K562 (cell line): ENCODE measurements at regions not wholly inside any gene's neighbourhood (a gene's known extent, or its start where the extent isn't known, plus 50 kb on each side); places are given as distances from the start of the nearest gene placed in this dataset.

Experiments
- ATAC-seq: fragments of 200-7000 bp; cut with Tn5 transposase; 3 replicates; pipeline ENCODE4 v1.9.1; 2020; ENCODE audit warnings: moderate library complexity
- BruUV-seq: library from RNA; stranded (reverse); fragments of 400-500 nt; replicated peaks from 2 replicates; lab custom pipeline; 2021; lab: Mats Ljungman, UMichigan
- CTCF ChIA-PET: fragments of 300-600 bp; formaldehyde crosslinking; extraction: SDS; loops from one replicate; lab custom pipeline; 2021; ENCODE audit warnings: low intra/inter-chr PET ratio; lab: Yijun Ruan, JAX
- POLR2A ChIA-PET: fragments of 300-600, 350-650 bp; sonication (Branson Sonifier 250); formaldehyde crosslinking; extraction: SDS; loops from one replicate; lab custom pipeline; 2021; ENCODE audit warnings: antibody characterized with exemption, inconsistent platforms; lab: Yijun Ruan, JAX
- DNase-seq, 4 experiments: peaks; one replicate each; pipeline versions ENCODE4 v3.0.0 to v3.0.0-alpha.2; 2011 to 2018; ENCODE audit warnings: low spot score in 3 of 4, mixed read lengths in 3 of 4; ENCODE audit errors: extremely low read depth in 1 of 4
- FAIRE-seq: peaks from 2 replicates; lab custom pipeline; 2011; peaks lifted over from hg19 to GRCh38; lab: Jason Lieb, UNC
- H2AFZ ChIP-seq: 2 replicates; pipeline ENCODE4 v1.6.0; 2011; ENCODE audit warnings: low read depth, low read length, control low read depth, inconsistent platforms
- H3K27ac ChIP-seq: fragments of 200-600 bp; 3 replicates; pipeline ENCODE4 v1.8.0; 2011; ENCODE audit warnings: low read depth, mild to moderate bottlenecking, control low read depth, inconsistent platforms, low read length, moderate library complexity, mixed read lengths; ENCODE audit errors: extremely low read depth
- H3K27me3 ChIP-seq, 2 experiments: fragments of 300-600 bp in 1 of 2; 2 replicates in 1 of 2; 3 replicates in 1 of 2; pipeline versions ENCODE4 v1.6.0 to v1.8.0; 2011; ENCODE audit warnings: inconsistent platforms in 2 of 2, low read length in 2 of 2, mild to moderate bottlenecking in 1 of 2, mixed read lengths in 1 of 2, moderate library complexity in 1 of 2; ENCODE audit not compliant: control insufficient read depth in 2 of 2, insufficient read depth in 2 of 2
- H3K36me3 ChIP-seq: fragments of 300-600 bp; 3 replicates; pipeline ENCODE4 v1.8.0; 2011; ENCODE audit warnings: mild to moderate bottlenecking, low read length, inconsistent platforms; ENCODE audit not compliant: control insufficient read depth, insufficient read depth
- H3K4me1 ChIP-seq, 2 experiments: fragments of 200-600 bp in 1 of 2; replicated peaks in 1 of 2; 2 replicates in 1 of 2; 3 replicates in 1 of 2; pipeline versions ENCODE4 v1.5.1 to v1.8.0; 2011; ENCODE audit warnings: inconsistent platforms in 2 of 2, low read length in 2 of 2, mild to moderate bottlenecking in 1 of 2, mixed read lengths in 1 of 2, moderate library complexity in 1 of 2; ENCODE audit not compliant: control insufficient read depth in 2 of 2, insufficient read depth in 2 of 2
- H3K4me2 ChIP-seq: 2 replicates; pipeline ENCODE4 v1.6.1; 2011; ENCODE audit warnings: low read length, control low read depth, inconsistent platforms, mixed read lengths; ENCODE audit not compliant: insufficient read depth
- H3K4me3 ChIP-seq: fragments of 200-600 bp; sonication (generic), shearing (Covaris generic); 2 replicates; pipeline ENCODE4 v1.5.1; 2016; ENCODE audit warnings: control low read depth, inconsistent platforms
- H3K79me2 ChIP-seq: fragments of 200-600 bp; 3 replicates; pipeline ENCODE4 v1.8.0; 2011; ENCODE audit warnings: low read length, inconsistent platforms; ENCODE audit not compliant: control insufficient read depth, insufficient read depth
- H3K9ac ChIP-seq, 2 experiments: 2 replicates each; pipeline versions ENCODE4 v1.6.0 to v1.6.1; 2011; ENCODE audit warnings: low read depth in 2 of 2, low read length in 2 of 2, control low read depth in 1 of 2, inconsistent platforms in 1 of 2, mild to moderate bottlenecking in 1 of 2, mixed read lengths in 1 of 2; ENCODE audit not compliant: insufficient read depth in 1 of 2
- H3K9me1 ChIP-seq: one replicate; pipeline ENCODE4 v1.6.0; 2011; ENCODE audit warnings: inconsistent platforms, mild to moderate bottlenecking, low read length, moderate library complexity; ENCODE audit not compliant: control insufficient read depth, insufficient read depth
- H3K9me3 ChIP-seq: replicated peaks from 2 replicates; pipeline ENCODE4 v1.5.1; 2011; ENCODE audit warnings: low read depth, low read length, inconsistent platforms; ENCODE audit not compliant: control insufficient read depth, insufficient read depth
- H4K20me1 ChIP-seq: replicated peaks from 2 replicates; pipeline ENCODE4 v1.6.1; 2011; ENCODE audit warnings: low read length, inconsistent platforms, mixed read lengths; ENCODE audit not compliant: control insufficient read depth, insufficient read depth
- CTCF ChIP-seq, 3 experiments: IDR thresholded peaks in 2 of 3; conservative IDR thresholded peaks in 1 of 3; 2 replicates each; pipeline ENCODE4 v1.5.1; 2011 to 2012; ENCODE audit warnings: low read length in 3 of 3, mild to moderate bottlenecking in 3 of 3, control low read depth in 2 of 3, improper control_type of control experiment in 1 of 3, inconsistent platforms in 1 of 3, low read depth in 1 of 3, mixed read lengths in 1 of 3, moderate library complexity in 1 of 3; ENCODE audit not compliant: insufficient read depth in 2 of 3
- DMBX1 ChIP-seq: fragments of 250-450 bp; sonication (Bioruptor Pico); IDR thresholded peaks from 2 replicates; pipeline ENCODE4 v1.8.0; 2022; ENCODE audit warnings: inconsistent platforms, mild to moderate bottlenecking, moderate library complexity, borderline replicate concordance
- KLF6 ChIP-seq: fragments of 250-450 bp; sonication (Bioruptor Pico); IDR thresholded peaks from 2 replicates; pipeline ENCODE4 v1.4.0; 2020; ENCODE audit warnings: mild to moderate bottlenecking, moderate library complexity, borderline replicate concordance
- RAD21 ChIP-seq, 2 experiments: fragments of 250-450 bp in 1 of 2; fragments of 450-650 bp in 1 of 2; sonication (Bioruptor Pico) in 1 of 2; formaldehyde crosslinking in 1 of 2; IDR thresholded peaks in 1 of 2; conservative IDR thresholded peaks in 1 of 2; 2 replicates each; pipeline versions ENCODE4 v1.4.0 to v1.8.0; 2020 to 2022; ENCODE audit warnings: mild to moderate bottlenecking in 2 of 2, moderate library complexity in 1 of 2
- ZNF316 ChIP-seq: fragments of 450-650 bp; IDR thresholded peaks from 2 replicates; pipeline ENCODE4 v1.6.1; 2016
- ZNF668 ChIP-seq: fragments of 250-450 bp; sonication (Bioruptor Pico); IDR thresholded peaks from 2 replicates; pipeline ENCODE4 v1.8.0; 2022; ENCODE audit warnings: mild to moderate bottlenecking, inconsistent platforms
- ZZZ3 ChIP-seq: fragments of 450-650 bp; IDR thresholded peaks from 2 replicates; pipeline ENCODE4 v1.6.1; 2016; ENCODE audit warnings: antibody characterized with exemption, mild to moderate bottlenecking, moderate library complexity
- WGBS: fragments of 100-300 bp; shearing (Covaris generic); methylation state at CpG from one replicate; pipeline ENCODE4 v1.1.6; 2016; ENCODE audit warnings: low coverage, mixed read lengths; ENCODE audit not compliant: insufficient coverage; ENCODE audit errors: missing lambda C conversion rate; 5-methylcytosine and 5-hydroxymethylcytosine counted together
- in situ Hi-C: fragments of 300-500 bp; cut with MboI; formaldehyde crosslinking; loops from 4 replicates; pipeline ENCODE4 v1.15.0; 2018; ENCODE audit warnings: inconsistent platforms, mixed read lengths
- intact Hi-C: fragments of 100-400 bp; cut with micrococcal nuclease; formaldehyde crosslinking; loops from 2 replicates; pipeline ENCODE4 v1.14.2; 2022
- TF ChIP-seq, protein P1 (sequence below), 2 experiments: fragments of 450-650 bp; formaldehyde crosslinking in 1 of 2; IDR thresholded peaks; 2 replicates each; pipeline versions ENCODE4 v1.4.0 to v1.6.1; 2014 to 2020; ENCODE audit warnings: mild to moderate bottlenecking in 2 of 2, borderline replicate concordance in 1 of 2, low read depth in 1 of 2

GRCh38 chr2:175630280-175631244 is 371.5 kb downstream of the LNPK start:
- no TSS peak for BruUV-seq
- POLR2A ChIA-PET = interaction anchor here (0.6 kb wide), 1 partner anchor 188 kb away, joined by 3 read pairs; no protein-coding TSS in a partner anchor
- DNase-seq = peak in 2 of 4 experiments; percentile 3 to 11
- FAIRE-seq = no peak
- H2AFZ ChIP-seq = no peak overlapping the region
- intact Hi-C loops = no loop called here
- no peaks in the 10 kb centered on the region for H3K9me3 ChIP-seq
- CTCF ChIA-PET = no interaction called here
- no peaks in the 10 kb centered on the region for H3K9me1 ChIP-seq
- WGBS = under 1% methylated on average over 15 of the region's 15 CpGs
- no peak overlapping the region for H3K4me3 ChIP-seq
- no peaks in the 10 kb centered on the region for H4K20me1 ChIP-seq
- H3K79me2 ChIP-seq = no peaks in the 10 kb centered on the region
- peaks cover 0 to 4% of the 10 kb centered on the region in 2 experiments; a peak in 2 of 5 replicates for H3K27me3 ChIP-seq
- ATAC-seq = peak; percentile 66
- H3K4me2 ChIP-seq = no peak overlapping the region
- H3K9ac ChIP-seq = no peak overlapping the region
- no peak for TF ChIP-seq KLF6 (CRISPR knock-in tag)
- TF ChIP-seq, protein P1, sequence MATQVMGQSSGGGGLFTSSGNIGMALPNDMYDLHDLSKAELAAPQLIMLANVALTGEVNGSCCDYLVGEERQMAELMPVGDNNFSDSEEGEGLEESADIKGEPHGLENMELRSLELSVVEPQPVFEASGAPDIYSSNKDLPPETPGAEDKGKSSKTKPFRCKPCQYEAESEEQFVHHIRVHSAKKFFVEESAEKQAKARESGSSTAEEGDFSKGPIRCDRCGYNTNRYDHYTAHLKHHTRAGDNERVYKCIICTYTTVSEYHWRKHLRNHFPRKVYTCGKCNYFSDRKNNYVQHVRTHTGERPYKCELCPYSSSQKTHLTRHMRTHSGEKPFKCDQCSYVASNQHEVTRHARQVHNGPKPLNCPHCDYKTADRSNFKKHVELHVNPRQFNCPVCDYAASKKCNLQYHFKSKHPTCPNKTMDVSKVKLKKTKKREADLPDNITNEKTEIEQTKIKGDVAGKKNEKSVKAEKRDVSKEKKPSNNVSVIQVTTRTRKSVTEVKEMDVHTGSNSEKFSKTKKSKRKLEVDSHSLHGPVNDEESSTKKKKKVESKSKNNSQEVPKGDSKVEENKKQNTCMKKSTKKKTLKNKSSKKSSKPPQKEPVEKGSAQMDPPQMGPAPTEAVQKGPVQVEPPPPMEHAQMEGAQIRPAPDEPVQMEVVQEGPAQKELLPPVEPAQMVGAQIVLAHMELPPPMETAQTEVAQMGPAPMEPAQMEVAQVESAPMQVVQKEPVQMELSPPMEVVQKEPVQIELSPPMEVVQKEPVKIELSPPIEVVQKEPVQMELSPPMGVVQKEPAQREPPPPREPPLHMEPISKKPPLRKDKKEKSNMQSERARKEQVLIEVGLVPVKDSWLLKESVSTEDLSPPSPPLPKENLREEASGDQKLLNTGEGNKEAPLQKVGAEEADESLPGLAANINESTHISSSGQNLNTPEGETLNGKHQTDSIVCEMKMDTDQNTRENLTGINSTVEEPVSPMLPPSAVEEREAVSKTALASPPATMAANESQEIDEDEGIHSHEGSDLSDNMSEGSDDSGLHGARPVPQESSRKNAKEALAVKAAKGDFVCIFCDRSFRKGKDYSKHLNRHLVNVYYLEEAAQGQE (IDR thresholded peaks at IDR 0.05; ENCODE audit: borderline replicate concordance) = 0 out of 2 replicates have a peak, but pooled peaks have one; percentile 5
- TF ChIP-seq, protein P1 (CRISPR knock-in tag; IDR thresholded peaks at IDR 0.05; ENCODE audit: low read depth) = no peak
- TF ChIP-seq ZNF668 = no peak
- TF ChIP-seq RAD21 (CRISPR knock-in tag; conservative IDR thresholded peaks at IDR 0.05 in 1 of 2, IDR thresholded peaks at IDR 0.05 in 1 of 2) = peak in 1 of 2 experiments; percentile 35; a peak in 2 of 4 replicates
- no peak for TF ChIP-seq ZZZ3
- TF ChIP-seq DMBX1 (CRISPR knock-in tag) = no peak
- peak in 1 of 3 experiments; percentile 31; a peak in 1 of 6 replicates for TF ChIP-seq CTCF (IDR thresholded peaks at IDR 0.05 in 2 of 3, conservative IDR thresholded peaks at IDR 0.05 in 1 of 3; ENCODE audit: insufficient read depth in 2 of 3, low read depth in 1 of 3, low read length in 3 of 3)
- TF ChIP-seq ZNF316 = peak; percentile 19; the same call in 1 of the 2 replicates
- TF ChIP-seq, all 486 proteins: peak for 4
- in situ Hi-C loops = no loop called here
- no peaks in the 10 kb centered on the region for H3K4me1 ChIP-seq
- no peaks in the 10 kb centered on the region for H3K36me3 ChIP-seq
- no peak overlapping the region for H3K27ac ChIP-seq
